HG03060 (cell line): ENCODE measurements at regions not wholly inside any gene's neighbourhood (a gene's known extent, or its start where the extent isn't known, plus 50 kb on each side); places are given as distances from the start of the nearest gene placed in this dataset.

Source experiments
- ATAC-seq: cut with Tn5 transposase; IDR thresholded peaks from one replicate; pipeline ENCODE4 v1.9.1; 2021; ENCODE audit warnings: low read depth, moderate number of reproducible peaks; ENCODE audit not compliant: unreplicated experiment

GRCh38 chr22:22431271-22432220 is 77.0 kb downstream of the ZNF280B start:
- no peak for ATAC-seq

GRCh38 chr22:22432479-22432878 is 76.1 kb downstream of the ZNF280B start:
- ATAC-seq: no peak

GRCh38 chr22:22432937-22433336 is 75.6 kb downstream of the ZNF280B start:
- ATAC-seq: no peak

- ATAC-seq: no peak
These were observed 74.8 kb downstream of the ZNF280B start for GRCh38 chr22:22433770-22434169.
